ENCODE measurements at regions not wholly inside any gene's neighbourhood (a gene's known extent, or its start where the extent isn't known, plus 50 kb on each side); places are given as distances from the start of the nearest gene placed in this dataset.

DNA sequence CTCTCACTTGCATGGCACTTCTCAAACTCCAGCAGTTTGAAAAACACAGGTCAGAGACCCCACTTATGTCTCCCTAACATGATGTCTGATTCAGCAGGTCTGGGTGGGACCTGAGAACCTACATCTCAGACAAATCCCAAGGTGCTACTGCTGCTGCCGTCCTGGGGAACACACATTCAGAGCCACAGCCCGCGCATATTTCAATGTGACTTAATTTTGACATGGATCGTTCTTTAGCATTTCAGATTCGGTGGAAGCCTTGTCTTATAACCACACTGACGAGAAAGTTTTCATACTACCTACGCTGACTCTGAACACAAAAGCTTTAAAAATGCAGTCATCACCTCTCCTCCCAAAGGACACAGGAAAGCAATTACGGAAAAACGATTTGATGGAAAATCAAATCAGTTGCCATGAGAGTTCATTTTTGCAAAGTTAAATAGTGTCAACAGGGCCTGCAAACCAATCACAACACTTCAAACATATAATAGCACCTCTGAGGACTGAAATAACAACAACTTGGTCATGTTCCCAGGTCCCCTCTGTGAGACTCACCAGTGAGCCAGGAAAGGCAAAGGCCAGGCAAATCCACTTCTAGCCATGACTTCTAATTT, 132.6 kb downstream of the SHANK2 start:
- TF ChIP-seq, protein P1, sequence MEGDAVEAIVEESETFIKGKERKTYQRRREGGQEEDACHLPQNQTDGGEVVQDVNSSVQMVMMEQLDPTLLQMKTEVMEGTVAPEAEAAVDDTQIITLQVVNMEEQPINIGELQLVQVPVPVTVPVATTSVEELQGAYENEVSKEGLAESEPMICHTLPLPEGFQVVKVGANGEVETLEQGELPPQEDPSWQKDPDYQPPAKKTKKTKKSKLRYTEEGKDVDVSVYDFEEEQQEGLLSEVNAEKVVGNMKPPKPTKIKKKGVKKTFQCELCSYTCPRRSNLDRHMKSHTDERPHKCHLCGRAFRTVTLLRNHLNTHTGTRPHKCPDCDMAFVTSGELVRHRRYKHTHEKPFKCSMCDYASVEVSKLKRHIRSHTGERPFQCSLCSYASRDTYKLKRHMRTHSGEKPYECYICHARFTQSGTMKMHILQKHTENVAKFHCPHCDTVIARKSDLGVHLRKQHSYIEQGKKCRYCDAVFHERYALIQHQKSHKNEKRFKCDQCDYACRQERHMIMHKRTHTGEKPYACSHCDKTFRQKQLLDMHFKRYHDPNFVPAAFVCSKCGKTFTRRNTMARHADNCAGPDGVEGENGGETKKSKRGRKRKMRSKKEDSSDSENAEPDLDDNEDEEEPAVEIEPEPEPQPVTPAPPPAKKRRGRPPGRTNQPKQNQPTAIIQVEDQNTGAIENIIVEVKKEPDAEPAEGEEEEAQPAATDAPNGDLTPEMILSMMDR (conservative IDR thresholded peaks at IDR 0.05; ENCODE audit: low read depth, low read length): no peak
- TF ChIP-seq EZH2 (IDR thresholded peaks at IDR 0.05; ENCODE audit: low read length, unreplicated experiment): no peak
- no peak for TF ChIP-seq EZH2phosphoT487 (IDR thresholded peaks at IDR 0.05; ENCODE audit: borderline replicate concordance, low read length)
